Stimulated activated CD8-positive, alpha-beta memory T cell treated with anti-CD3 and anti-CD28 coated beads, Interleukin-2, amount 100 ng/mL, for 48 hours (primary cell): ENCODE measurements at regions not wholly inside any gene's neighbourhood (a gene's known extent, or its start where the extent isn't known, plus 50 kb on each side); places are given as distances from the start of the nearest gene placed in this dataset.

ENCODE experiments used
- DNase-seq, 2 donors: peaks; one replicate each; pipeline ENCODE4 v3.0.0-alpha.2; 2020; ENCODE audit warnings: low read depth in 2 of 2

GRCh38 chr7:41103331-41103730 is 599.6 kb downstream of the INHBA start:
- DNase-seq = no peak

- no peak for DNase-seq
Measured at GRCh38 chr7:41098846-41099245, 604.0 kb downstream of the INHBA start.

GRCh38 chr7:41098402-41098801 is 604.5 kb downstream of the INHBA start:
- no peak for DNase-seq

- DNase-seq = no peak
Measured at GRCh38 chr7:41097501-41097900, 605.4 kb downstream of the INHBA start.

- DNase-seq = no peak
Measured at GRCh38 chr7:41096917-41097316, 606.0 kb downstream of the INHBA start.

GRCh38 chr7:41093141-41093540 is 609.7 kb downstream of the INHBA start:
- DNase-seq = no peak

GRCh38 chr7:41085244-41085643 is 617.6 kb downstream of the INHBA start:
- no peak for DNase-seq

GRCh38 chr7:41084381-41084780 is 618.5 kb downstream of the INHBA start:
- DNase-seq = no peak

GRCh38 chr7:41069635-41070034 is 633.3 kb downstream of the INHBA start:
- DNase-seq = no peak

GRCh38 chr7:41067576-41067975 is 635.3 kb downstream of the INHBA start:
- no peak for DNase-seq

GRCh38 chr7:41065663-41066062 is 637.2 kb downstream of the INHBA start:
- DNase-seq = no peak

GRCh38 chr7:41063116-41063515 is 639.8 kb downstream of the INHBA start:
- DNase-seq = no peak

GRCh38 chr7:41060796-41061195 is 642.1 kb downstream of the INHBA start:
- no peak for DNase-seq

- DNase-seq = no peak
Measured at GRCh38 chr7:41059796-41060195, 643.1 kb downstream of the INHBA start.

GRCh38 chr7:41058986-41059741 is 643.7 kb downstream of the INHBA start:
- DNase-seq = no peak

GRCh38 chr7:41054960-41055661 is 647.8 kb downstream of the INHBA start:
- DNase-seq = no peak

GRCh38 chr7:41053820-41054219 is 649.1 kb downstream of the INHBA start:
- DNase-seq = no peak

GRCh38 chr7:41052736-41053135 is 650.2 kb downstream of the INHBA start:
- no peak for DNase-seq

- DNase-seq = no peak
Measured at GRCh38 chr7:41052201-41052600, 650.7 kb downstream of the INHBA start.

- DNase-seq = no peak
Measured at GRCh38 chr7:41051535-41051934, 651.4 kb downstream of the INHBA start.

- DNase-seq = no peak
Measured at GRCh38 chr7:41051062-41051461, 651.8 kb downstream of the INHBA start.

- no peak for DNase-seq
Measured at GRCh38 chr7:41048771-41049170, 654.1 kb downstream of the INHBA start.

- no peak for DNase-seq
Measured at GRCh38 chr7:41047789-41048191, 655.1 kb downstream of the INHBA start.
